Neural cell (in vitro differentiated cells): ENCODE measurements at regions not wholly inside any gene's neighbourhood (a gene's known extent, or its start where the extent isn't known, plus 50 kb on each side); places are given as distances from the start of the nearest gene placed in this dataset.

Source experiments
- H2AFZ ChIP-seq: fragments of 200-600, 300-800 bp; sonication (generic), shearing (Covaris generic); 2 replicates; pipeline ENCODE4 v1.6.0; 2014; ENCODE audit warnings: low read depth, mild to moderate bottlenecking, antibody characterized with exemption, low read length, moderate library complexity
- H3F3A ChIP-seq: fragments of 200-600 bp; shearing (Covaris generic); 2 replicates; pipeline ENCODE4 v1.6.1; 2016; ENCODE audit warnings: mild to moderate bottlenecking, moderate library complexity, mixed read lengths, antibody characterized with exemption, low read length; ENCODE audit not compliant: insufficient read depth, poor library complexity, severe bottlenecking
- H3K27ac ChIP-seq: fragments of 200-600, 300-800 bp; sonication (generic), shearing (Covaris generic); 2 replicates; pipeline ENCODE4 v1.5.1; 2014; ENCODE audit warnings: mild to moderate bottlenecking, low read length, moderate library complexity
- H3K27me3 ChIP-seq: fragments of 300-800, 200-600 bp; sonication (generic), shearing (Covaris generic); 2 replicates; pipeline ENCODE4 v1.6.0; 2014; ENCODE audit warnings: mild to moderate bottlenecking, low read depth, low read length, moderate library complexity; ENCODE audit not compliant: insufficient read depth
- H3K36me3 ChIP-seq: fragments of 300-800, 200-600 bp; sonication (generic), shearing (Covaris generic); 2 replicates; pipeline ENCODE4 v1.5.1; 2014; ENCODE audit warnings: mild to moderate bottlenecking, antibody characterized with exemption, low read length, moderate library complexity; ENCODE audit not compliant: insufficient read depth
- H3K4me2 ChIP-seq: fragments of 300-800, 200-600 bp; sonication (generic), shearing (Covaris generic); 2 replicates; pipeline ENCODE4 v1.6.0; 2014; ENCODE audit warnings: mild to moderate bottlenecking, low read length
- H3K4me3 ChIP-seq: fragments of 300-800, 200-600 bp; sonication (generic), shearing (Covaris generic); 2 replicates; pipeline ENCODE4 v1.5.1; 2014; ENCODE audit warnings: mild to moderate bottlenecking, low read length, moderate library complexity
- H3K79me2 ChIP-seq: fragments of 200-600 bp; shearing (Covaris generic); replicated peaks from 2 replicates; pipeline ENCODE4 v1.6.0; 2014; ENCODE audit warnings: mild to moderate bottlenecking, low read length, moderate library complexity; ENCODE audit not compliant: insufficient read depth
- H3K9ac ChIP-seq: fragments of 300-800, 200-600 bp; sonication (generic), shearing (Covaris generic); 2 replicates; pipeline ENCODE4 v1.6.1; 2016; ENCODE audit warnings: mild to moderate bottlenecking, low read length, mixed read lengths
- H3K9me2 ChIP-seq: fragments of 200-600 bp; shearing (Covaris generic); 2 replicates; pipeline ENCODE4 v1.6.1; 2016; ENCODE audit warnings: mild to moderate bottlenecking, low read length, mixed read lengths; ENCODE audit not compliant: insufficient read depth
- H3K9me3 ChIP-seq: fragments of 200-600, 300-800 bp; sonication (generic), shearing (Covaris generic); 2 replicates; pipeline ENCODE4 v1.6.1; 2016; ENCODE audit warnings: mild to moderate bottlenecking, mixed run types, low read length, moderate library complexity, mixed read lengths
- H4K20me1 ChIP-seq: fragments of 200-600 bp; shearing (Covaris generic); 2 replicates; pipeline ENCODE4 v1.6.1; 2016; ENCODE audit warnings: mild to moderate bottlenecking, mixed run types; ENCODE audit not compliant: insufficient read depth
- EP300 ChIP-seq: fragments of 450-650 bp; conservative IDR thresholded peaks from 2 replicates; pipeline ENCODE4 v1.6.1; 2014; ENCODE audit warnings: antibody characterized with exemption, mild to moderate bottlenecking, moderate library complexity; ENCODE audit not compliant: poor library complexity, severe bottlenecking
- MXI1 ChIP-seq: fragments of 450-650 bp; conservative IDR thresholded peaks from 2 replicates; pipeline ENCODE4 v1.6.1; 2014; ENCODE audit warnings: antibody characterized with exemption, mild to moderate bottlenecking; ENCODE audit not compliant: poor library complexity, severe bottlenecking
- RAD21 ChIP-seq: fragments of 450-650 bp; conservative IDR thresholded peaks from 2 replicates; pipeline ENCODE4 v1.6.1; 2014; ENCODE audit warnings: antibody characterized with exemption, mild to moderate bottlenecking, moderate library complexity
- SMC3 ChIP-seq: fragments of 450-650 bp; conservative IDR thresholded peaks from 2 replicates; pipeline ENCODE4 v1.6.1; 2014; ENCODE audit warnings: antibody characterized with exemption, mild to moderate bottlenecking, moderate library complexity; ENCODE audit not compliant: poor library complexity
- TAF1 ChIP-seq: IDR thresholded peaks from 2 replicates; pipeline ENCODE4 v1.6.1; 2012; ENCODE audit warnings: low read depth
- TF ChIP-seq, protein P1 (sequence below): IDR thresholded peaks from 2 replicates; pipeline ENCODE4 v1.6.1; 2012; ENCODE audit warnings: borderline replicate concordance
- TF ChIP-seq, protein P2 (sequence below): fragments of 450-650 bp; IDR thresholded peaks from 2 replicates; pipeline ENCODE4 v1.5.1; 2014; ENCODE audit warnings: antibody characterized with exemption, mild to moderate bottlenecking, moderate library complexity; ENCODE audit not compliant: poor library complexity, severe bottlenecking

DNA sequence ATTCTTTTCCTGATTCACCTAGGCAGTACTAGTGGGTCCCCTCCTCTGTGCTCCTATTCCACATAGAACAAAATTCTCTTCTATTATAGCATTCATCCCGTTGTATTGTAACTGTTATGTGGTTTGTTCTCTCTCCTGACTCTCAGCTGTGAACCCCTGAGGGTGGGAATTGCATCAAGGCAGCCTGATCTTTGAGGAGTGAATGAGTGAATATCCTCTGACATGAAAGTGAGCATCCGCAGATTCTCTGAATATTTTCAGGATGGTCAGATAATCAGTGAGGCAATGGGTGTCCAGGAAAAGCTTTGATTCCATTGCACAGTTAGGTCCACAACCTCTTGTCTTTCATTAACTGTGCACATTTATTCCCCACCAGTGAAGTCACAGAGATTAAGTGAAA, 67.6 kb upstream of the SLC22A23 start:
- Histone ChIP-seq H3K27me3 (no peaks in the 10 kb centered on the region), H3K4me2 (no peak overlapping the region), H3K9ac (no peak overlapping the region), H3K79me2 (no peaks in the 10 kb centered on the region), H3K36me3 (no peaks in the 10 kb centered on the region), H3K9me2 (no peaks in the 10 kb centered on the region), H4K20me1 (no peaks in the 10 kb centered on the region), H3F3A (no peaks in the 10 kb centered on the region), H3K9me3 (no peaks in the 10 kb centered on the region), H2AFZ (no peak overlapping the region), H3K27ac (no peak overlapping the region), H3K4me3 (no peak overlapping the region)
- TF ChIP-seq, protein P1, sequence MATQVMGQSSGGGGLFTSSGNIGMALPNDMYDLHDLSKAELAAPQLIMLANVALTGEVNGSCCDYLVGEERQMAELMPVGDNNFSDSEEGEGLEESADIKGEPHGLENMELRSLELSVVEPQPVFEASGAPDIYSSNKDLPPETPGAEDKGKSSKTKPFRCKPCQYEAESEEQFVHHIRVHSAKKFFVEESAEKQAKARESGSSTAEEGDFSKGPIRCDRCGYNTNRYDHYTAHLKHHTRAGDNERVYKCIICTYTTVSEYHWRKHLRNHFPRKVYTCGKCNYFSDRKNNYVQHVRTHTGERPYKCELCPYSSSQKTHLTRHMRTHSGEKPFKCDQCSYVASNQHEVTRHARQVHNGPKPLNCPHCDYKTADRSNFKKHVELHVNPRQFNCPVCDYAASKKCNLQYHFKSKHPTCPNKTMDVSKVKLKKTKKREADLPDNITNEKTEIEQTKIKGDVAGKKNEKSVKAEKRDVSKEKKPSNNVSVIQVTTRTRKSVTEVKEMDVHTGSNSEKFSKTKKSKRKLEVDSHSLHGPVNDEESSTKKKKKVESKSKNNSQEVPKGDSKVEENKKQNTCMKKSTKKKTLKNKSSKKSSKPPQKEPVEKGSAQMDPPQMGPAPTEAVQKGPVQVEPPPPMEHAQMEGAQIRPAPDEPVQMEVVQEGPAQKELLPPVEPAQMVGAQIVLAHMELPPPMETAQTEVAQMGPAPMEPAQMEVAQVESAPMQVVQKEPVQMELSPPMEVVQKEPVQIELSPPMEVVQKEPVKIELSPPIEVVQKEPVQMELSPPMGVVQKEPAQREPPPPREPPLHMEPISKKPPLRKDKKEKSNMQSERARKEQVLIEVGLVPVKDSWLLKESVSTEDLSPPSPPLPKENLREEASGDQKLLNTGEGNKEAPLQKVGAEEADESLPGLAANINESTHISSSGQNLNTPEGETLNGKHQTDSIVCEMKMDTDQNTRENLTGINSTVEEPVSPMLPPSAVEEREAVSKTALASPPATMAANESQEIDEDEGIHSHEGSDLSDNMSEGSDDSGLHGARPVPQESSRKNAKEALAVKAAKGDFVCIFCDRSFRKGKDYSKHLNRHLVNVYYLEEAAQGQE, result no peak
- TF ChIP-seq SMC3, result no peak
- TF ChIP-seq, protein P2, sequence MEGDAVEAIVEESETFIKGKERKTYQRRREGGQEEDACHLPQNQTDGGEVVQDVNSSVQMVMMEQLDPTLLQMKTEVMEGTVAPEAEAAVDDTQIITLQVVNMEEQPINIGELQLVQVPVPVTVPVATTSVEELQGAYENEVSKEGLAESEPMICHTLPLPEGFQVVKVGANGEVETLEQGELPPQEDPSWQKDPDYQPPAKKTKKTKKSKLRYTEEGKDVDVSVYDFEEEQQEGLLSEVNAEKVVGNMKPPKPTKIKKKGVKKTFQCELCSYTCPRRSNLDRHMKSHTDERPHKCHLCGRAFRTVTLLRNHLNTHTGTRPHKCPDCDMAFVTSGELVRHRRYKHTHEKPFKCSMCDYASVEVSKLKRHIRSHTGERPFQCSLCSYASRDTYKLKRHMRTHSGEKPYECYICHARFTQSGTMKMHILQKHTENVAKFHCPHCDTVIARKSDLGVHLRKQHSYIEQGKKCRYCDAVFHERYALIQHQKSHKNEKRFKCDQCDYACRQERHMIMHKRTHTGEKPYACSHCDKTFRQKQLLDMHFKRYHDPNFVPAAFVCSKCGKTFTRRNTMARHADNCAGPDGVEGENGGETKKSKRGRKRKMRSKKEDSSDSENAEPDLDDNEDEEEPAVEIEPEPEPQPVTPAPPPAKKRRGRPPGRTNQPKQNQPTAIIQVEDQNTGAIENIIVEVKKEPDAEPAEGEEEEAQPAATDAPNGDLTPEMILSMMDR, result no peak
- no peak for TF ChIP-seq TAF1
- no peak for TF ChIP-seq RAD21

DNA sequence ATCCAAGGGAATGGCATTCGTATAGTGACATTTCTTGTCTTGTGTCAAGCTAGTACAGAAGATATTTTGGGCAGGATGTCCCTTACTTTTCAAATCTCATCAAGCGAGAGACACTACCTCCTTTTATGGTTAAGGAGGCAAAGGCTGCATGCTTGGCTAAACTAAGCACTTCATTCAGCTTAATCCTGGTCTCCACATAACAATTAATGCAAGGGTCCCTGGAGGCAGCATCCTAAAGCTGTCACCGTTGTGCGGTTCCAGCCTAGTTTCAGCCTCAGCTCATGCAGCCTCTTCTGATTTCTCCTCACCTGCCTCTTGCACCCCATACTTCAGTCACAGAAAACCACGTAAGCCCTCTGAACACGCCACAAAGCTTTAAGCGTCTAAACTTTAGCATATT, 67.1 kb upstream of the SLC22A23 start:
- no peaks in the 10 kb centered on the region for H3K27me3 ChIP-seq
- TF ChIP-seq, protein P2, result no peak
- TF ChIP-seq, protein P1, result no peak
- TF ChIP-seq EP300 (no peak), MXI1 (no peak)
- H3K79me2 ChIP-seq, result no peaks in the 10 kb centered on the region
- no peaks in the 10 kb centered on the region for H3K9me2 ChIP-seq
- H3K36me3 ChIP-seq, result no peaks in the 10 kb centered on the region
- H3K9me3 ChIP-seq, result no peaks in the 10 kb centered on the region
- no peak overlapping the region for H3K4me2 ChIP-seq
- no peak overlapping the region for H3K27ac ChIP-seq
- H3K9ac ChIP-seq, result no peak overlapping the region
- H3K4me3 ChIP-seq, result no peak overlapping the region
- no peak overlapping the region for H2AFZ ChIP-seq
- no peaks in the 10 kb centered on the region for H4K20me1 ChIP-seq
- no peaks in the 10 kb centered on the region for H3F3A ChIP-seq
